GM23248 (cell line): ENCODE measurements at regions not wholly inside any gene's neighbourhood (a gene's known extent, or its start where the extent isn't known, plus 50 kb on each side); places are given as distances from the start of the nearest gene placed in this dataset.

Experiments used
- EZH2 ChIP-seq: fragments of 200-600 bp; sonication (generic); IDR thresholded peaks from 2 replicates; pipeline ENCODE4 v1.6.1; 2018; ENCODE audit warnings: antibody characterized with exemption, mild to moderate bottlenecking; ENCODE audit not compliant: insufficient read depth, poor library complexity, severe bottlenecking
- EZH2phosphoT487 ChIP-seq: fragments of 200-600 bp; sonication (generic); IDR thresholded peaks from 2 replicates; pipeline ENCODE4 v1.6.1; 2018; ENCODE audit warnings: antibody characterized with exemption, moderate library complexity, mild to moderate bottlenecking, low read depth; ENCODE audit not compliant: insufficient read depth

DNA sequence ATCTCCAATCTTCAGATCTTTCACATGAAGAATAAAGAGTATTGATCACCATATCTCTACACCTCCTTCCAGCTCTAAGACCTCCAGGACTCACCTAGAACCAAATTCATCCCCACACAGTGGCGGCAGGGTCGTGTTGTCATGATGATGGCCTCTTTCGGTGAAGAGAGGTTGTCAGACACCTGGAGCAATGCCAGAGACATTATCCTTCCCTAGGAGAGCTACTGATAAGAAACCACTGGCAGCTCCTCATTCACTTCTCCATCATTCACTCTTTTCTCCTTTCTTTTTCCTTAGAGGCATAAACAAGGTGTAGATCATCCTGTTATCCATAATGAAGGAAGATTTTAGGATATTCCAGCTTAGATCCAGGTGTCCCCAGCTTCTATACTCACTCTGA lies 197.9 kb upstream of the TNP1 start:
- TF ChIP-seq EZH2phosphoT487 (no peak), EZH2 (no peak)
